HuH-7 (cell line): ENCODE measurements at regions not wholly inside any gene's neighbourhood (a gene's known extent, or its start where the extent isn't known, plus 50 kb on each side); places are given as distances from the start of the nearest gene placed in this dataset.

Source experiments
- DNase-seq: peaks from one replicate; pipeline ENCODE4 v3.0.0; 2011; ENCODE audit warnings: low spot score

GRCh38 chr13:84959818-84960217 lies 839.4 kb downstream of the SLITRK6 start:
- DNase-seq = no peak

GRCh38 chr13:84954636-84955035 lies 844.6 kb downstream of the SLITRK6 start:
- DNase-seq = no peak

- no peak for DNase-seq
These were observed 848.1 kb downstream of the SLITRK6 start for GRCh38 chr13:84951128-84951527.

GRCh38 chr13:84946192-84946591 lies 853.0 kb downstream of the SLITRK6 start:
- DNase-seq = no peak

- DNase-seq = no peak
These were observed 858.4 kb downstream of the SLITRK6 start for GRCh38 chr13:84940798-84941197.

GRCh38 chr13:84940167-84940566 lies 859.1 kb downstream of the SLITRK6 start:
- DNase-seq = no peak

- DNase-seq = no peak
These were observed 864.3 kb downstream of the SLITRK6 start for GRCh38 chr13:84934911-84935310.

GRCh38 chr13:84933797-84934196 lies 865.4 kb downstream of the SLITRK6 start:
- no peak for DNase-seq

GRCh38 chr13:84931264-84931663 lies 868.0 kb downstream of the SLITRK6 start:
- no peak for DNase-seq

- DNase-seq = no peak
These were observed 871.6 kb downstream of the SLITRK6 start for GRCh38 chr13:84927442-84928169.

- no peak for DNase-seq
These were observed 873.8 kb downstream of the SLITRK6 start for GRCh38 chr13:84925443-84925842.

GRCh38 chr13:84923831-84924230 lies 875.4 kb downstream of the SLITRK6 start:
- DNase-seq = no peak

- DNase-seq = no peak
These were observed 881.9 kb downstream of the SLITRK6 start for GRCh38 chr13:84917252-84917878.

GRCh38 chr13:84912720-84913119 lies 886.5 kb downstream of the SLITRK6 start:
- no peak for DNase-seq

GRCh38 chr13:84910423-84910822 lies 888.8 kb downstream of the SLITRK6 start:
- DNase-seq = no peak

GRCh38 chr13:84903391-84903790 lies 895.8 kb downstream of the SLITRK6 start:
- DNase-seq = no peak

GRCh38 chr13:84902243-84902642 lies 897.0 kb downstream of the SLITRK6 start:
- no peak for DNase-seq

- no peak for DNase-seq
These were observed 903.1 kb downstream of the SLITRK6 start for GRCh38 chr13:84896128-84896527.

- no peak for DNase-seq
These were observed 904.5 kb downstream of the SLITRK6 start for GRCh38 chr13:84894749-84895148.

GRCh38 chr13:84885868-84886267 lies 913.4 kb downstream of the SLITRK6 start:
- no peak for DNase-seq

GRCh38 chr13:84873951-84874350 lies 925.3 kb downstream of the SLITRK6 start:
- no peak for DNase-seq

- DNase-seq = no peak
These were observed 929.0 kb downstream of the SLITRK6 start for GRCh38 chr13:84870190-84870589.

- no peak for DNase-seq
These were observed 932.0 kb downstream of the SLITRK6 start for GRCh38 chr13:84867246-84867645.

- DNase-seq = no peak
These were observed 933.4 kb downstream of the SLITRK6 start for GRCh38 chr13:84865783-84866221.
